OCI-LY3 (cell line): ENCODE measurements at regions not wholly inside any gene's neighbourhood (a gene's known extent, or its start where the extent isn't known, plus 50 kb on each side); places are given as distances from the start of the nearest gene placed in this dataset.
"Not testable (repeated sequence)": the region's sequence is repeated elsewhere in the genome, so short reads cannot be mapped to it uniquely, and the experiment has no call there.

Experiments
- CTCF ChIP-seq: fragments of 200-600, 300-600 bp; sonication (generic); IDR thresholded peaks from 2 replicates; pipeline ENCODE4 v1.5.1; 2014; ENCODE audit warnings: antibody characterized with exemption, low read length, low read depth
- EZH2phosphoT487 ChIP-seq: fragments of 200-600 bp; shearing (Covaris generic); IDR thresholded peaks from 2 replicates; pipeline ENCODE4 v1.6.1; 2018; ENCODE audit warnings: antibody characterized with exemption, mixed run types, low read depth

GRCh38 chr21:6561578-6561977 is 3959.8 kb upstream of the TPTE start:
- TF ChIP-seq CTCF, EZH2phosphoT487: not testable (repeated sequence)
